Peyer's patch (tissue), 4 donors: ENCODE measurements at regions not wholly inside any gene's neighbourhood (a gene's known extent, or its start where the extent isn't known, plus 50 kb on each side); places are given as distances from the start of the nearest gene placed in this dataset.

Source experiments
- DNase-seq, 3 donors: peaks; one replicate each; pipeline ENCODE4 v3.0.0-alpha.2; 2017 to 2019
- H3K27ac ChIP-seq, 4 donors: fragments of 200-600 bp; sonication (generic); one replicate each; pipeline ENCODE4 v1.5.1; 2016 to 2019
- H3K27me3 ChIP-seq, 2 donors: fragments of 200-600 bp; sonication (generic); one replicate each; pipeline ENCODE4 v1.5.1; 2019
- H3K36me3 ChIP-seq, 3 donors: fragments of 200-600 bp; sonication (generic); one replicate each; pipeline ENCODE4 v1.5.1; 2016 to 2019
- H3K4me1 ChIP-seq, 4 donors: fragments of 200-600 bp; sonication (generic); one replicate each; pipeline ENCODE4 v1.5.1; 2016 to 2019
- H3K4me3 ChIP-seq, 4 donors: fragments of 200-600 bp; sonication (generic); 1 replicate in 3 of 4; 2 replicates in 1 of 4; pipeline ENCODE4 v1.5.1; 2016 to 2019; ENCODE audit warnings: mild to moderate bottlenecking in 1 of 4
- H3K9me3 ChIP-seq, 4 donors: fragments of 200-600 bp; sonication (generic); one replicate each; pipeline ENCODE4 v1.5.1; 2016 to 2019; ENCODE audit warnings: mild to moderate bottlenecking in 1 of 4
- POLR2A ChIP-seq, 2 donors: fragments of 450-650 bp; IDR thresholded peaks; one replicate each; pipeline ENCODE4 v1.5.1; 2017; ENCODE audit warnings: antibody characterized with exemption in 2 of 2, mild to moderate bottlenecking in 2 of 2, moderate library complexity in 2 of 2
- TF ChIP-seq, protein P1 (sequence below), 6 experiments: fragments of 450-650 bp in 4 of 6; fragments of 200-600 bp in 2 of 6; sonication (generic) in 1 of 6; IDR thresholded peaks; one replicate each; pipeline ENCODE4 v1.5.1; 2017 to 2019; ENCODE audit warnings: antibody characterized with exemption in 6 of 6, mild to moderate bottlenecking in 3 of 6, moderate library complexity in 1 of 6

DNA sequence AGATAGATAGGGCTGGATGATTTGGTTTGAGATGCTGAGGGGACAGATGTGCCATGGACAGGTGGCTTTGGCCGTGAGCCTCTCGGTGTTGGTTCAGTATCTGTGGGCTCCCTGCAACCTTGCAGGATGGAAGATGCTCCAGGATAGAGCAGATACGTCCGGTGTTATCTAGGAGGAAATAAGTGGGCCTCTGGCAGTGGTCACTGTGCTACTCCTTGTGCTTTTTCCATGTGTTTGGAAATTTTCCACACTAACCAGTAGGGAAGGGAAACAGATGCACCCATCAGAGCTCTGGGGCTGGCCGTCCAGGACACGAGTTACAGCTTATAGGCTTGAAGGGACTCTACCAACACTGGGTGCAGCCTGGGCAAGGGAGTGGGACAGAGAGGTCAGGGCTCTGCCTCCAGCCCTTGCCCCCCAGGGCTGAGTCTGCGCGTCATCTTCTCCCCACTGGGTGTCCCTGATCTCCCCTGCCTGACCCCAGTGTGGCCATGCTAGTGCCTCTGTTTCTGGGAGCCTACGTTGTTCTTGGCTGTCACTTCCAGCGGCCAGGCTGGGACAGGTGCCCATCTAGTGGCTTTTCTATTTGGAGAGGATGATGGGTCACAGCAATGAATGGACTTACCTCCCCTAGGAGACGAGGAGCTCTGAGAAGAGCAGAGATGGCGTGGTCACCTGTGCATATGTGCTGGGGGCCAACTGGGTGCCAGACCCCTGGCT lies 166.9 kb downstream of the SEC14L1 start:
- DNase-seq = no peak
- H3K4me3 ChIP-seq = no peak overlapping the region
- H3K4me1 ChIP-seq = peaks cover 0 to 62% (median 3%) of the 10 kb centered on the region in 4 donors
- no peaks in the 10 kb centered on the region for H3K9me3 ChIP-seq
- H3K36me3 ChIP-seq = peaks cover 0 to 4% (median 0%) of the 10 kb centered on the region in 3 donors
- TF ChIP-seq POLR2A (IDR thresholded peaks at IDR 0.05) = no peak
- TF ChIP-seq, protein P1, sequence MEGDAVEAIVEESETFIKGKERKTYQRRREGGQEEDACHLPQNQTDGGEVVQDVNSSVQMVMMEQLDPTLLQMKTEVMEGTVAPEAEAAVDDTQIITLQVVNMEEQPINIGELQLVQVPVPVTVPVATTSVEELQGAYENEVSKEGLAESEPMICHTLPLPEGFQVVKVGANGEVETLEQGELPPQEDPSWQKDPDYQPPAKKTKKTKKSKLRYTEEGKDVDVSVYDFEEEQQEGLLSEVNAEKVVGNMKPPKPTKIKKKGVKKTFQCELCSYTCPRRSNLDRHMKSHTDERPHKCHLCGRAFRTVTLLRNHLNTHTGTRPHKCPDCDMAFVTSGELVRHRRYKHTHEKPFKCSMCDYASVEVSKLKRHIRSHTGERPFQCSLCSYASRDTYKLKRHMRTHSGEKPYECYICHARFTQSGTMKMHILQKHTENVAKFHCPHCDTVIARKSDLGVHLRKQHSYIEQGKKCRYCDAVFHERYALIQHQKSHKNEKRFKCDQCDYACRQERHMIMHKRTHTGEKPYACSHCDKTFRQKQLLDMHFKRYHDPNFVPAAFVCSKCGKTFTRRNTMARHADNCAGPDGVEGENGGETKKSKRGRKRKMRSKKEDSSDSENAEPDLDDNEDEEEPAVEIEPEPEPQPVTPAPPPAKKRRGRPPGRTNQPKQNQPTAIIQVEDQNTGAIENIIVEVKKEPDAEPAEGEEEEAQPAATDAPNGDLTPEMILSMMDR (IDR thresholded peaks at IDR 0.05) = no peak
- peak overlapping the region in 2 of 4 donors; percentile 57 to 80 for H3K27ac ChIP-seq
- no peaks in the 10 kb centered on the region for H3K27me3 ChIP-seq

- DNase-seq = no peak
- H3K4me1 ChIP-seq = peaks cover 0 to 69% (median 3%) of the 10 kb centered on the region in 4 donors
- peaks cover 0 to 1% (median 0%) of the 10 kb centered on the region in 3 donors for H3K36me3 ChIP-seq
- H3K27ac ChIP-seq = peak overlapping the region in 1 of 4 donors; percentile 42
- no peak overlapping the region for H3K4me3 ChIP-seq
- TF ChIP-seq, protein P1 (IDR thresholded peaks at IDR 0.05) = no peak
- no peak for TF ChIP-seq POLR2A (IDR thresholded peaks at IDR 0.05)
- H3K9me3 ChIP-seq = no peaks in the 10 kb centered on the region
- no peaks in the 10 kb centered on the region for H3K27me3 ChIP-seq
Observed at GRCh38 chr17:77308861-77309726, 168.3 kb downstream of the SEC14L1 start.

- DNase-seq = no peak
- H3K4me1 ChIP-seq = peaks cover 0 to 57% (median 3%) of the 10 kb centered on the region in 4 donors
- H3K36me3 ChIP-seq = no peaks in the 10 kb centered on the region
- H3K27ac ChIP-seq = peak overlapping the region in 1 of 4 donors; percentile 57
- no peak for TF ChIP-seq POLR2A (IDR thresholded peaks at IDR 0.05)
- TF ChIP-seq, protein P1 (IDR thresholded peaks at IDR 0.05) = no peak
- H3K27me3 ChIP-seq = no peaks in the 10 kb centered on the region
- H3K4me3 ChIP-seq = no peak overlapping the region
- no peaks in the 10 kb centered on the region for H3K9me3 ChIP-seq
Observed at GRCh38 chr17:77310336-77310735, 169.6 kb downstream of the SEC14L1 start.

DNA sequence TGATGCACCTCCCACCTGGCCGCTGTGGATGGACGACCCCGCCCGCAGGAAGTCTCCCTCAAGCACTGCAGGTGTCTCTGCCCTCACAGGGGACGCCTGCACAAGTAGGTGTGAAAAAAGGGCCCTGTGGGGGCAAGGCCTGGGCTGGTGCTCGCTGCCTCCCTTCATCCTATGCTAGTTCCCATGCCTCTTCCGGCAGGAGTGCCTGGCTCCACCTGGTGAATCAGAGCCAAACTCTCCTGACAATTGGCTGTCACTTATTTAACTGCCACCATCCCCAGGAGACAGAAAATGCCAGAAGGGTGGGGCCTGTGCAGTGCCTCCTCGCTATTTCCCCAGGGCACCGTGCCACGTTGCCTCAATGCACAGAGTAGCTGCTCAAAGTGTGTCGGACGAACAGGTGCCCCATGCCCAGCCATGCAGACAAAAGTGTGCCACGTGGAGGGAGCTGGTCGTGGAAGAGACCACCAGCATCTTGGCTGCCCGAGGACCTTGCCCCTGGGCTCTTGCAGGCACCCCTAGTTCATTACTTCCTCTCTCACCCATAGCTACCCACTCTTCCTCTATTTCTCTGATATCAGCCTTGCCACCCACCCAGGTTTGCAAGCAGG lies 170.7 kb downstream of the SEC14L1 start:
- no peaks in the 10 kb centered on the region for H3K27me3 ChIP-seq
- no peak overlapping the region for H3K4me3 ChIP-seq
- H3K27ac ChIP-seq = peak overlapping the region in 1 of 4 donors; percentile 57
- no peaks in the 10 kb centered on the region for H3K36me3 ChIP-seq
- no peaks in the 10 kb centered on the region for H3K9me3 ChIP-seq
- peaks cover 0 to 52% (median 5%) of the 10 kb centered on the region in 4 donors for H3K4me1 ChIP-seq
- DNase-seq = peak in 1 of 3 donors; percentile 70
- TF ChIP-seq, protein P1 (IDR thresholded peaks at IDR 0.05) = peak in 1 of 6 experiments; percentile 9
- no peak for TF ChIP-seq POLR2A (IDR thresholded peaks at IDR 0.05)

- Histone ChIP-seq H3K4me3 (no peak overlapping the region), H3K27ac (no peak overlapping the region), H3K4me1 (peaks cover 0 to 45% (median 5%) of the 10 kb centered on the region in 4 donors), H3K27me3 (no peaks in the 10 kb centered on the region), H3K9me3 (no peaks in the 10 kb centered on the region), H3K36me3 (no peaks in the 10 kb centered on the region)
- no peak for TF ChIP-seq POLR2A (IDR thresholded peaks at IDR 0.05)
- TF ChIP-seq, protein P1 (IDR thresholded peaks at IDR 0.05) = no peak
- peak in 2 of 3 donors; percentile 24 to 40 for DNase-seq
Observed at GRCh38 chr17:77312061-77312701, 171.4 kb downstream of the SEC14L1 start.
